HCT116 (cell line): ENCODE measurements at regions not wholly inside any gene's neighbourhood (a gene's known extent, or its start where the extent isn't known, plus 50 kb on each side); places are given as distances from the start of the nearest gene placed in this dataset.

Experiments
- ATAC-seq: fragments of 200-7000 bp; cut with Tn5 transposase; 2 replicates; pipeline ENCODE4 v1.9.1; 2020; ENCODE audit warnings: mild to moderate bottlenecking, moderate library complexity
- BruUV-seq: library from RNA; stranded (reverse); fragments of 400-500 nt; replicated peaks from 2 replicates; lab custom pipeline; 2021; lab: Mats Ljungman, UMichigan
- CTCF ChIA-PET: fragments of 300-600 bp; sonication (Branson Sonifier 250); formaldehyde crosslinking; loops from one replicate; lab custom pipeline; 2021; ENCODE audit warnings: antibody characterized with exemption; lab: Charles Lee
- POLR2A ChIA-PET: fragments of 300-600, 350-600 bp; sonication (Branson Sonifier 250); formaldehyde crosslinking; loops from one replicate; lab custom pipeline; 2021; ENCODE audit warnings: antibody characterized with exemption; lab: Charles Lee
- RAD21 ChIA-PET, 2 experiments: fragments of 300-600 bp; sonication (Branson Sonifier 250); formaldehyde crosslinking; loops; one replicate each; lab custom pipeline; 2023; ENCODE audit warnings: low total read pairs in 2 of 2; ENCODE audit not compliant: uncharacterized antibody in 2 of 2, unreplicated experiment in 2 of 2, low non-redundant PET in 1 of 2; lab: Charles Lee
- DNase-seq: peaks from one replicate; pipeline ENCODE4 v3.0.0-alpha.2; 2010; ENCODE audit warnings: low read depth, low spot score
- H2AFZ ChIP-seq: fragments of 200-600 bp; shearing (Covaris generic), sonication (generic); 2 replicates; pipeline ENCODE4 v1.6.1; 2017; ENCODE audit warnings: low read depth, mixed run types, mixed read lengths, antibody characterized with exemption, low read length; ENCODE audit not compliant: poor library complexity, severe bottlenecking
- H3K27ac ChIP-seq: 2 replicates; pipeline ENCODE4 v1.5.1; 2012; ENCODE audit warnings: low read depth, low read length
- H3K27me3 ChIP-seq: fragments of 200-600 bp; sonication (generic); 2 replicates; pipeline ENCODE4 v1.6.1; 2016; ENCODE audit warnings: mixed run types, low read length, mixed read lengths; ENCODE audit not compliant: insufficient read depth
- H3K36me3 ChIP-seq, 2 experiments: fragments of 200-500 bp in 1 of 2; fragments of 200-600 bp in 1 of 2; sonication (Bioruptor generic) in 1 of 2; sonication (generic) in 1 of 2; 2 replicates each; pipeline versions ENCODE4 v1.5.1 to v1.6.1; 2014 to 2016; ENCODE audit warnings: low read length in 2 of 2, inconsistent platforms in 1 of 2, mixed read lengths in 1 of 2, mixed run types in 1 of 2; ENCODE audit not compliant: insufficient read depth in 2 of 2, control insufficient read depth in 1 of 2
- H3K4me1 ChIP-seq, 2 experiments: fragments of 200-600 bp in 1 of 2; sonication (generic) in 1 of 2; 2 replicates each; pipeline versions ENCODE4 v1.5.1 to v1.6.1; 2012 to 2017; ENCODE audit warnings: low read length in 2 of 2, inconsistent platforms in 1 of 2, mild to moderate bottlenecking in 1 of 2, mixed read lengths in 1 of 2, mixed run types in 1 of 2, moderate library complexity in 1 of 2; ENCODE audit not compliant: insufficient read depth in 2 of 2, control insufficient read depth in 1 of 2
- H3K4me2 ChIP-seq: fragments of 200-600 bp; sonication (generic); 2 replicates; pipeline ENCODE4 v1.6.1; 2017; ENCODE audit warnings: mixed run types, low read length, mixed read lengths
- H3K4me3 ChIP-seq, 2 experiments: fragments of 200-600 bp in 1 of 2; sonication (generic) in 1 of 2; replicated peaks in 1 of 2; 2 replicates each; pipeline ENCODE4 v1.5.1; 2011 to 2016; ENCODE audit warnings: low read length in 2 of 2, control low read depth in 1 of 2, low read depth in 1 of 2, mild to moderate bottlenecking in 1 of 2, mixed read lengths in 1 of 2, mixed run types in 1 of 2
- H3K79me2 ChIP-seq: fragments of 200-600 bp; sonication (generic); 2 replicates; pipeline ENCODE4 v1.6.1; 2017; ENCODE audit warnings: mild to moderate bottlenecking, mixed run types, low read length, moderate library complexity, mixed read lengths; ENCODE audit not compliant: insufficient read depth
- H3K9ac ChIP-seq: fragments of 200-600 bp; sonication (generic); 2 replicates; pipeline ENCODE4 v1.6.1; 2016; ENCODE audit warnings: low read length, mixed read lengths
- H3K9me2 ChIP-seq: fragments of 200-600 bp; sonication (generic), shearing (Covaris generic); 2 replicates; pipeline ENCODE4 v1.6.1; 2017; ENCODE audit warnings: mixed run types, mild to moderate bottlenecking, moderate library complexity; ENCODE audit not compliant: insufficient read depth
- H3K9me3 ChIP-seq, 2 experiments: fragments of 200-500 bp in 1 of 2; fragments of 200-600 bp in 1 of 2; sonication (Bioruptor generic) in 1 of 2; sonication (generic) in 1 of 2; 2 replicates each; pipeline ENCODE4 v1.6.1; 2014 to 2017; ENCODE audit warnings: low read length in 2 of 2, mixed read lengths in 2 of 2, inconsistent platforms in 1 of 2, low read depth in 1 of 2, mild to moderate bottlenecking in 1 of 2, mixed run types in 1 of 2, moderate library complexity in 1 of 2; ENCODE audit not compliant: control insufficient read depth in 1 of 2, insufficient read depth in 1 of 2
- H4K20me1 ChIP-seq: fragments of 200-600 bp; sonication (generic), shearing (Covaris generic); 2 replicates; pipeline ENCODE4 v1.6.1; 2017; ENCODE audit warnings: mixed run types, mild to moderate bottlenecking, moderate library complexity; ENCODE audit not compliant: insufficient read depth
- EGR1 ChIP-seq: IDR thresholded peaks from 2 replicates; pipeline ENCODE4 v1.6.1; 2012; ENCODE audit warnings: low read depth
- ELF1 ChIP-seq: IDR thresholded peaks from 2 replicates; pipeline ENCODE4 v1.6.1; 2012; ENCODE audit warnings: low read depth, borderline replicate concordance
- EZH2 ChIP-seq: fragments of 200-600 bp; sonication (generic); IDR thresholded peaks from 2 replicates; pipeline ENCODE4 v1.6.1; 2017; ENCODE audit warnings: antibody characterized with exemption, mixed run types
- FOSL1 ChIP-seq: IDR thresholded peaks from 2 replicates; pipeline ENCODE4 v1.6.1; 2012; ENCODE audit warnings: low read depth
- JUND ChIP-seq: IDR thresholded peaks from 2 replicates; pipeline ENCODE4 v1.6.1; 2012
- POLR2A ChIP-seq: IDR thresholded peaks from 2 replicates; pipeline ENCODE4 v1.7.0; 2011; ENCODE audit warnings: borderline replicate concordance; ENCODE audit not compliant: insufficient read depth, insufficient read length; ENCODE audit errors: extremely low read depth
- POLR2AphosphoS5 ChIP-seq: IDR thresholded peaks from 2 replicates; pipeline ENCODE4 v1.6.1; 2011; ENCODE audit warnings: mild to moderate bottlenecking, low read depth, low read length, moderate library complexity
- RAD21 ChIP-seq: IDR thresholded peaks from 2 replicates; pipeline ENCODE4 v1.6.1; 2012; ENCODE audit warnings: low read depth, mild to moderate bottlenecking
- SP1 ChIP-seq: IDR thresholded peaks from 2 replicates; pipeline ENCODE4 v1.6.1; 2012; ENCODE audit warnings: low read depth
- SRF ChIP-seq: IDR thresholded peaks from 2 replicates; pipeline ENCODE4 v1.6.1; 2012; ENCODE audit warnings: low read depth
- intact Hi-C: fragments of 100-400 bp; cut with micrococcal nuclease; formaldehyde crosslinking; loops from 2 replicates; pipeline ENCODE4 v1.10.0; 2022
- TF ChIP-seq, protein P1 (sequence below): IDR thresholded peaks from 2 replicates; pipeline ENCODE4 v1.6.1; 2012; ENCODE audit warnings: low read depth
- TF ChIP-seq, protein P2 (sequence below), 3 experiments: fragments of 200-600 bp in 1 of 3; sonication (generic) in 1 of 3; IDR thresholded peaks in 2 of 3; conservative IDR thresholded peaks in 1 of 3; 2 replicates each; pipeline ENCODE4 v1.5.1; 2012 to 2017; ENCODE audit warnings: low read depth in 2 of 3, low read length in 2 of 3, antibody characterized with exemption in 1 of 3, borderline replicate concordance in 1 of 3, control low read depth in 1 of 3, mild to moderate bottlenecking in 1 of 3, mixed read lengths in 1 of 3, mixed run types in 1 of 3, moderate library complexity in 1 of 3; ENCODE audit not compliant: insufficient read depth in 1 of 3

DNA sequence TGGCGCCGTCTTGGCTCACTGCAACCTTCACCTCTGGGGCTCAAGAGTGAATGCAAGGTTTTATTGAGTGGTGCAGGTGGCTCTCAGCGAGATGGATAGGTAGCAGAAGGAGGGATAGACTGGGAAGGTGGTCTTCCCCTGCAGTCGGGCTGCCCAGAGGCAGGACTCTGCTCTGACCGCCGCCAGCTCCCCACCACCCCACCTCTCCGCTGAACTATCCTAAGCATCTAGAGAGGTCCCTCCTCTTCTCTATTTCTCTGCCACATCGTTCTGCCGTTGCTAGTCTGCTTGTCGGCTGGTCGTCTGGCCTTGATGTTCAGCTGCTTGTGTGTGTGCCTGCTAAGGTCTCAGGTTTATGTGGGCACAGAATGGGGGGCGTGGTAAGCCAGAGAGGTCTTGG is 54.5 kb upstream of the UGT2B15 start:
- BruUV-seq = no TSS peak
- Histone ChIP-seq H3K79me2 (no peaks in the 10 kb centered on the region), H3K4me2 (no peak overlapping the region), H3K4me1 (no peaks in the 10 kb centered on the region), H3K27ac (no peak overlapping the region), H3K4me3 (no peak overlapping the region), H4K20me1 (no peaks in the 10 kb centered on the region), H3K9ac (no peak overlapping the region), H2AFZ (no peak overlapping the region), H3K9me2 (no peaks in the 10 kb centered on the region), H3K36me3 (no peaks in the 10 kb centered on the region), H3K9me3 (no peaks in the 10 kb centered on the region), H3K27me3 (no peaks in the 10 kb centered on the region)
- intact Hi-C loops = no loop called here
- ChIA-PET POLR2A (no interaction called here), CTCF (no interaction called here), RAD21 (no interaction called here)
- ATAC-seq (no peak), DNase-seq (no peak)
- TF ChIP-seq RAD21 (no peak), FOSL1 (no peak)
- TF ChIP-seq, protein P1, sequence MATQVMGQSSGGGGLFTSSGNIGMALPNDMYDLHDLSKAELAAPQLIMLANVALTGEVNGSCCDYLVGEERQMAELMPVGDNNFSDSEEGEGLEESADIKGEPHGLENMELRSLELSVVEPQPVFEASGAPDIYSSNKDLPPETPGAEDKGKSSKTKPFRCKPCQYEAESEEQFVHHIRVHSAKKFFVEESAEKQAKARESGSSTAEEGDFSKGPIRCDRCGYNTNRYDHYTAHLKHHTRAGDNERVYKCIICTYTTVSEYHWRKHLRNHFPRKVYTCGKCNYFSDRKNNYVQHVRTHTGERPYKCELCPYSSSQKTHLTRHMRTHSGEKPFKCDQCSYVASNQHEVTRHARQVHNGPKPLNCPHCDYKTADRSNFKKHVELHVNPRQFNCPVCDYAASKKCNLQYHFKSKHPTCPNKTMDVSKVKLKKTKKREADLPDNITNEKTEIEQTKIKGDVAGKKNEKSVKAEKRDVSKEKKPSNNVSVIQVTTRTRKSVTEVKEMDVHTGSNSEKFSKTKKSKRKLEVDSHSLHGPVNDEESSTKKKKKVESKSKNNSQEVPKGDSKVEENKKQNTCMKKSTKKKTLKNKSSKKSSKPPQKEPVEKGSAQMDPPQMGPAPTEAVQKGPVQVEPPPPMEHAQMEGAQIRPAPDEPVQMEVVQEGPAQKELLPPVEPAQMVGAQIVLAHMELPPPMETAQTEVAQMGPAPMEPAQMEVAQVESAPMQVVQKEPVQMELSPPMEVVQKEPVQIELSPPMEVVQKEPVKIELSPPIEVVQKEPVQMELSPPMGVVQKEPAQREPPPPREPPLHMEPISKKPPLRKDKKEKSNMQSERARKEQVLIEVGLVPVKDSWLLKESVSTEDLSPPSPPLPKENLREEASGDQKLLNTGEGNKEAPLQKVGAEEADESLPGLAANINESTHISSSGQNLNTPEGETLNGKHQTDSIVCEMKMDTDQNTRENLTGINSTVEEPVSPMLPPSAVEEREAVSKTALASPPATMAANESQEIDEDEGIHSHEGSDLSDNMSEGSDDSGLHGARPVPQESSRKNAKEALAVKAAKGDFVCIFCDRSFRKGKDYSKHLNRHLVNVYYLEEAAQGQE = no peak

DNA sequence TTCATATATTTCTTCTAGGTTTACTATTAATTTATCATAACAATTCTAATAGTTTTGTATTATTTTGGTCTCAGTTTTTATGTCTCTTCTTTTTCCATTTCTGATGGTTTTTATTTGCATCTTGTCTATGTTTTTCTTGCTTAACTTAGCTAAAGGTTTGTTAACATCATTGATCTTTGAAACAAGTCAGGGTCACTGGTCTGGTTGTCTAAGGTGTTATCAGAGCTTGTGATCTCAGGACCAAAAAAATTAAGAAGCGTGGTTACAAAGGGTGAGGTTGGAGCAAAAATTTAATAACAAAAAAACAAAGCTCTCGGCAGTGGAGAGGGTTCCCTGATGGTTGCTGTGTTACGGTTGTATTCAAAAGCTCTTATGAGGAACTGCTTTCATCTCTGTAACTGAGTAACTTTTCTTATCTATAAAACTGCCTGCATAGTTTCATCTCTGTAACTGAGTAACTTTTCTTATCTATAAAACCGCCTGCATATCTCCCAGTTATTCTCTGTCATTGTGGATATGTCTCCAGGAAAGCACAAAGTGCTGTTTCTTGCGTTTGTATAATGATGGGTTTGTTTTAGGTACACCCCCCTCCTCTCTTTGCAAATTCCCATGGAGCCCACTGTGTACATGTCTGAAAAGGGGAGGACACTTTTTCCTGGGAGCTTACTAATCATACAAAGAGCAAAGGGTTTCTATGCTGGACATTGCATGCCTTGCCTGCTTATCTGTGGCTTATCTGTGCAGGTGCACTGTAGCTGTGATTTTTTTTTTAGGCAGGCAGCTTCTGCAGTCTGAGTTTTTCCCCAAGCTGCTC is 62.4 kb upstream of the UGT2B15 start:
- ChIA-PET POLR2A (no interaction called here), CTCF (no interaction called here), RAD21 (no interaction called here)
- Histone ChIP-seq H3K36me3 (no peaks in the 10 kb centered on the region), H2AFZ (no peak overlapping the region), H3K9ac (no peak overlapping the region), H3K27me3 (no peaks in the 10 kb centered on the region), H3K27ac (no peak overlapping the region), H3K4me2 (no peak overlapping the region), H3K4me1 (no peaks in the 10 kb centered on the region), H3K9me3 (no peaks in the 10 kb centered on the region), H3K9me2 (no peaks in the 10 kb centered on the region), H3K79me2 (no peaks in the 10 kb centered on the region), H3K4me3 (no peak overlapping the region), H4K20me1 (no peaks in the 10 kb centered on the region)
- BruUV-seq = no TSS peak
- TF ChIP-seq SP1 = no peak
- TF ChIP-seq JUND = no peak
- no peak for TF ChIP-seq ELF1
- TF ChIP-seq, protein P2, sequence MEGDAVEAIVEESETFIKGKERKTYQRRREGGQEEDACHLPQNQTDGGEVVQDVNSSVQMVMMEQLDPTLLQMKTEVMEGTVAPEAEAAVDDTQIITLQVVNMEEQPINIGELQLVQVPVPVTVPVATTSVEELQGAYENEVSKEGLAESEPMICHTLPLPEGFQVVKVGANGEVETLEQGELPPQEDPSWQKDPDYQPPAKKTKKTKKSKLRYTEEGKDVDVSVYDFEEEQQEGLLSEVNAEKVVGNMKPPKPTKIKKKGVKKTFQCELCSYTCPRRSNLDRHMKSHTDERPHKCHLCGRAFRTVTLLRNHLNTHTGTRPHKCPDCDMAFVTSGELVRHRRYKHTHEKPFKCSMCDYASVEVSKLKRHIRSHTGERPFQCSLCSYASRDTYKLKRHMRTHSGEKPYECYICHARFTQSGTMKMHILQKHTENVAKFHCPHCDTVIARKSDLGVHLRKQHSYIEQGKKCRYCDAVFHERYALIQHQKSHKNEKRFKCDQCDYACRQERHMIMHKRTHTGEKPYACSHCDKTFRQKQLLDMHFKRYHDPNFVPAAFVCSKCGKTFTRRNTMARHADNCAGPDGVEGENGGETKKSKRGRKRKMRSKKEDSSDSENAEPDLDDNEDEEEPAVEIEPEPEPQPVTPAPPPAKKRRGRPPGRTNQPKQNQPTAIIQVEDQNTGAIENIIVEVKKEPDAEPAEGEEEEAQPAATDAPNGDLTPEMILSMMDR (IDR thresholded peaks at IDR 0.05 in 2 of 3, conservative IDR thresholded peaks at IDR 0.05 in 1 of 3; ENCODE audit: borderline replicate concordance in 1 of 3, insufficient read depth in 1 of 3, low read depth in 2 of 3, low read length in 2 of 3) = no peak
- TF ChIP-seq EGR1 = no peak
- TF ChIP-seq POLR2AphosphoS5 = no peak
- TF ChIP-seq EZH2 = no peak
- TF ChIP-seq POLR2A = no peak
- TF ChIP-seq SRF = no peak
- DNase-seq (no peak), ATAC-seq (no peak)
- intact Hi-C loops = no loop called here
